ENCODE measurements at regions not wholly inside any gene's neighbourhood (a gene's known extent, or its start where the extent isn't known, plus 50 kb on each side); places are given as distances from the start of the nearest gene placed in this dataset.

DNA sequence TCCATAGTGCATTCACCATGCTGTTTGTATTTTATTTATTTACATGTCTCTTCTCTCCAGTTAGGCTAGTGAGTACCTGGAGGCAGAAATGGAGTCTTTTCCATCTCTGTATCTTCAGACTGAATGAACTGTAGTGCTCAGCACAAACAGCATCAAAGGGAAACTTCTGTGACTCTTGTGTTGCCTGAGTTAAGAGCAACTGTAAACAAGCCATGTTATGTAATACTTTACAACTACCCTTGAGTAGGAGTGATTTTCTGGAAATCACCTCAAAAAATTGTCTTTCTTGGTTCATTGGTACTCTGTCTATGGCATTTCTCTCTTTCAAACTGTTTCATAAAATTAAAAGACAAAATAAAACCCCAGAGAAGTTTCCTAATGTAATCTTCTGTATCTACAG is 258.3 kb downstream of the CGGBP1 start:
- TF ChIP-seq CTCF (IDR thresholded peaks at IDR 0.05) (no peak), POLR2A (IDR thresholded peaks at IDR 0.05) (no peak)
